SH-SY5Y (cell line): ENCODE measurements at regions not wholly inside any gene's neighbourhood (a gene's known extent, or its start where the extent isn't known, plus 50 kb on each side); places are given as distances from the start of the nearest gene placed in this dataset.

Experiments
- GATA2 ChIP-seq: IDR thresholded peaks from 2 replicates; pipeline ENCODE4 v1.6.1; 2011; ENCODE audit warnings: mild to moderate bottlenecking, low read depth, low read length
- GATA3 ChIP-seq: IDR thresholded peaks from 2 replicates; pipeline ENCODE4 v1.6.1; 2011; ENCODE audit warnings: low read depth, mild to moderate bottlenecking, low read length, moderate library complexity

GRCh38 chr7:47724335-47724982 lies 142.5 kb upstream of the TNS3 start:
- TF ChIP-seq GATA3 (no peak), GATA2 (no peak)

DNA sequence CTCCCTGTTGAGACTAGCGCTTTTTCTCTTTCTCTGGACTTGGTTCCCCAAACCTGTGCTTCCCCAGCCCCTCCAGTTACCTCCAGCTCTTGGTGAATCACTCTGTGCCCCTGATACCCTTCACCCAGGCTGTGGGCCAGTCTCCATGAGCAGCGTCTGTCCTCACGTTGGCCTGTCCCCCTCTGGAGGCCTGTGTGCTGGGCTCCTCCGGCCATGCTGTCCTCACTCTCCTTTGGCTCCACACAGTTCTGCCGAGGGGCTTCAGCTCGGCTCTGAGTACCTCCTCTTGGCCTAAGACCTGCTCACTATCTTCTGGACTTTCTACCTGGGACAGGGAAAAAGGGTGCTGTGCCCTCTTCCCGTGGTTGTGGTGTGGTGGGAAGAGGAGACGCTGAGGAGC lies 140.2 kb upstream of the TNS3 start:
- TF ChIP-seq GATA3, result no peak
- no peak for TF ChIP-seq GATA2

DNA sequence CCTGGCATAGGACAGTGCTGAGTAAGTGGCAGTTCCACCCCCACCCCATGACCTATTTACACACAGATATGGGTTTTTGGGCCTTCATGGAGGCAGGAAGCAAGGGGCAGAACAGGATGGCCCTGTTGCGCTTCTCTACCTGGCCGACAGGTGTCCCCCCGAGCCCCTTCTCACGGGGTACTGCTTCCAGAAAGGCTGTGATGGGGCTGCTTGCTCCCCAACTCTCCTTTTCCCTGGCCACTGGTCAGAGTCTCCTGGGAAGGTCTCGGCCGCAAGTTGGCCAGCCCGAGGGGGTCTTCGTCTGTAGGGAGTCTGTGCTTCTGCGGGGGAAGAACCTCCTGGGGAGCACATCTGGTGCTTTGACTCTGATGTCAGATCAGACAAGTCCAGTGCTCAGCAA lies 139.8 kb upstream of the TNS3 start:
- no peak for TF ChIP-seq GATA3

DNA sequence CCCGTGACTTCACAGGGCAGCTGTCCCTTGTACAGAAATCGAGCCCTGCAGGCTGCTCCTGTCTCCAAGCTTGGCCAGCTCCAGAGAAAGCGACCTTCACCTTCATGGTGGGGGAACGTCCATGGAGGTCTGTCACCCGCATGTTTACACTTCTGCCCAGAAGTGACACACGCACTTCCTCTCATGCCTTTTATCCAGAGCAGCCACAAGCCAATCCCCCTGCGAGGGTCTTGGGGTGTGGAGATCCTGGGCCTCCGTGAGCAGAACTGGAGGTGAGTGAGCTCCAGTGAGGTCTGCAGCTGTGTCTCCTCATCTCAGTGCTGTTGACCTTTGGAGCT lies 139.0 kb upstream of the TNS3 start:
- no peak for TF ChIP-seq GATA2
- TF ChIP-seq GATA3, result no peak

DNA sequence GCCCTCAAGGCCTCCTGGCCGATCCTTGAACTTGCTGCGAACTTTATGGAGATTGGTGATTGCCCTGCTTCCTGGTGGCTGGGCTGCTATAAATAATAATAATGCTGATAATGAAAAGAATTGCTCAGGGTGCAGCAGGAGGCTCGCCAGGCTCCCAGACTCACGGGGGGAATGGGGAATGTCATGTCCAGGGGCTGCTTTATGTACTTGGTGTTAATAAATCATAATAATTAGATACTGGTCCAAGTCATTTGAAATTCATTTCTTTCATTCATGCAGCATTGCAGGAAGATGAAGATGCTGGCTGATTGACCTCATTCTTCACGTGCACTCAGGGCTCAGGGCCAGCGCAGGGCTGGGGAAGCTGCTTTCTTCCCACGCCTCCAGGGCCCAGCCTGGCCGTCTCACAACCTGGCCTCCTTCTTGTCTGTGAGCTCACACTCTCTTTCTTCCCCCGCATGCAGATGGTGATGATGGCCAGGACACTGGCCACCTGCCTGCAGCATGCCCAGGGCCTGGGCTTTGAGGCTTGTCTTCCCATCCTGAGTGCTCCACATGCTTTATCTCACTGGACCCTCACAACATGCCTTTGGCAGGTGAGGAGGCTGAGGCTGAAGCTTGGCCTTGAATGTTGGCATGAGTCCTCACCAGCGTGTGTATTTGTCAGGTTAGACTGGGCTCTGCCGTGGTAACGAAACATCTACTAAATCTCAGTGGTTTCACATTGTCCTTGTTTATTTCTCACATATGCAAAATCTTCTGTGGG lies 138.4 kb upstream of the TNS3 start:
- TF ChIP-seq GATA3, result no peak
- no peak for TF ChIP-seq GATA2

DNA sequence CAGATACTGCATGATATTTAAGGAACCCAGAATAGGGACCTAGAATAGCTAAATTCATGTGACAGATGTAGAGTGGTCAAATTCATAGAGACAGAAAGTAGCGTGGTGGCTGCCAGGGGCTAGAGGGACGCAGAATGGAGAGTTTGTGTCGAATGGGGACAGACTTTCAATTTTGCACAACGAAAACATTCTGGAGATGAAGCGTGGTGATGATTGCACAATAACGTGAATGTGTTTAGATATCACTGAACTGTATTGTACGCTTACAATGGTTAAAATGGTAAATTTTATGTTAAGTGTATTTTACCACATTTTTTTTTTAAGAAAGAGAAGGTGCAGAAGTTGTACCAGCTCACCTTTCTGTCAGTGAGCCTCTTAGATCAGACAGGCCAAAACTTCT lies 137.8 kb upstream of the TNS3 start:
- TF ChIP-seq GATA2 (no peak), GATA3 (no peak)

DNA sequence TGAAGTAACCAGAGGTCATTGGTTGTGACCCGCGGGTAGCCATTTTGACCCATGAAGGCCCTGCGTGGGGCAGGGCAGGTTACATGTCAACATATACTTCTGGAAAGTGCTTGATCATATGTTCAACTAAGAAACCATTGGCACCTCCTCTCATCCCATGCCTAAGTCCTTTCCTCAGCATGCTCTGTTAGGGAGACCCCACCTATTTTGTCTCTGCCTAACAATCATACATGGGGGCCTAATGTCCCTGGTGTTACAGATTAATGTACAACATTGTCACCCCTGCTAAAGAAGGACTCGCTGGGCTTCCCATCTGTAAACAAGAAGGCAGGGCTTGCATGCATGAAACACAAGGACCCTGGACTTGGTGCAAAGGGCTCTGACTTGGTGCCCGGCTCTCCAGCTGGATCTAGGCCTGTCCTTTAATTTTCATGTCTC lies 133.7 kb upstream of the TNS3 start:
- TF ChIP-seq GATA2, result no peak
- TF ChIP-seq GATA3, result no peak

- TF ChIP-seq GATA2 (no peak), GATA3 (no peak)
These were observed 133.0 kb upstream of the TNS3 start for GRCh38 chr7:47714669-47715607.

- TF ChIP-seq GATA2 (no peak), GATA3 (no peak)
These were observed 131.7 kb upstream of the TNS3 start for GRCh38 chr7:47713595-47713994.

DNA sequence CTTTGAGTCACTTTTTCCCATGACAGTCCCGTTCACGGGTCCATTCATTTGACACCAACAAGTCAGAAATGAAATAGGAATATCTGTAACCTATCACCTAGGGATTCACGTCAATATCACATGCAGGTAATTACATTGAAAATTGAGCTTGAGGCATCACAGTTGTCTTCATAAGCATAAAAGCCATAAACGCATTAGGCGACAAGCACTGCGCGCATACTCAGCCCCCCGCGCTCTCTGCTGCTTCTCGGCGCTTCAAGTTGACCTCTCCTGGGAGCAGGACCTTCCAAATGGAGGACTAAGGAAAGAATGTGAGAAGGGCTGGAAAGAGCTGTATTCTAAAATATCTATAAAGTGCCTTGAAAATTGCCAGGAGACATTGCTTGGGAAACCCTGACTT lies 130.5 kb upstream of the TNS3 start:
- TF ChIP-seq GATA2 (no peak), GATA3 (no peak)

DNA sequence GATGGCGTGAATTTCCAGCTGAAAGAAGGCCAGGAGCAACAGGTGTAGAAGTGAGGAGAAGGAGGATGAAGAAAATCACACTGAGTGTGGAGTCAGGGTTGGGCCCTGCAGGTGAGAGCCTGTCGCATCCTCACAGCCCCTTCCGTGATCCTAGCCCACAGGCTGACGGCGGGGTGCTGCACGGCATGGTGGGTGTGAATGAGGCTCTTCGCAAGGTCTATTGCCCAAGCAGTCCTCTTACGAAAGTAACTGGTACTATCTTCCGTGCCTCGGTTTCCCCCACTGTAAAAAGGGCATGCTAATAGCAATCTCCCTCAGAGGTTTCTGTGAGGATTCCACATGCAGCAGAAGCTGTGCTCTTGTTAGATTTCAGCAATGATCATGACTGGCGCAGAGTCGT lies 129.9 kb upstream of the TNS3 start:
- no peak for TF ChIP-seq GATA2
- no peak for TF ChIP-seq GATA3

- TF ChIP-seq GATA2 (no peak), GATA3 (no peak)
These were observed 128.5 kb upstream of the TNS3 start for GRCh38 chr7:47710201-47710935.

GRCh38 chr7:47709451-47709850 lies 127.5 kb upstream of the TNS3 start:
- TF ChIP-seq GATA2, result no peak
- TF ChIP-seq GATA3, result no peak

- TF ChIP-seq GATA2, result no peak
- TF ChIP-seq GATA3, result no peak
These were observed 127.1 kb upstream of the TNS3 start for GRCh38 chr7:47709051-47709450.
